K562 (cell line): ENCODE measurements at regions not wholly inside any gene's neighbourhood (a gene's known extent, or its start where the extent isn't known, plus 50 kb on each side); places are given as distances from the start of the nearest gene placed in this dataset.

Experiments
- ATAC-seq: fragments of 200-7000 bp; cut with Tn5 transposase; 3 replicates; pipeline ENCODE4 v1.9.1; 2020; ENCODE audit warnings: moderate library complexity
- BruUV-seq: library from RNA; stranded (reverse); fragments of 400-500 nt; replicated peaks from 2 replicates; lab custom pipeline; 2021; lab: Mats Ljungman, UMichigan
- CTCF ChIA-PET: fragments of 300-600 bp; formaldehyde crosslinking; extraction: SDS; loops from one replicate; lab custom pipeline; 2021; ENCODE audit warnings: low intra/inter-chr PET ratio; lab: Yijun Ruan, JAX
- POLR2A ChIA-PET: fragments of 300-600, 350-650 bp; sonication (Branson Sonifier 250); formaldehyde crosslinking; extraction: SDS; loops from one replicate; lab custom pipeline; 2021; ENCODE audit warnings: antibody characterized with exemption, inconsistent platforms; lab: Yijun Ruan, JAX
- DNase-seq, 4 experiments: peaks; one replicate each; pipeline versions ENCODE4 v3.0.0 to v3.0.0-alpha.2; 2011 to 2018; ENCODE audit warnings: low spot score in 3 of 4, mixed read lengths in 3 of 4; ENCODE audit errors: extremely low read depth in 1 of 4
- FAIRE-seq: peaks from 2 replicates; lab custom pipeline; 2011; peaks lifted over from hg19 to GRCh38; lab: Jason Lieb, UNC
- H2AFZ ChIP-seq: 2 replicates; pipeline ENCODE4 v1.6.0; 2011; ENCODE audit warnings: low read depth, low read length, control low read depth, inconsistent platforms
- H3K27ac ChIP-seq: fragments of 200-600 bp; 3 replicates; pipeline ENCODE4 v1.8.0; 2011; ENCODE audit warnings: low read depth, mild to moderate bottlenecking, control low read depth, inconsistent platforms, low read length, moderate library complexity, mixed read lengths; ENCODE audit errors: extremely low read depth
- H3K27me3 ChIP-seq, 2 experiments: fragments of 300-600 bp in 1 of 2; 2 replicates in 1 of 2; 3 replicates in 1 of 2; pipeline versions ENCODE4 v1.6.0 to v1.8.0; 2011; ENCODE audit warnings: inconsistent platforms in 2 of 2, low read length in 2 of 2, mild to moderate bottlenecking in 1 of 2, mixed read lengths in 1 of 2, moderate library complexity in 1 of 2; ENCODE audit not compliant: control insufficient read depth in 2 of 2, insufficient read depth in 2 of 2
- H3K36me3 ChIP-seq: fragments of 300-600 bp; 3 replicates; pipeline ENCODE4 v1.8.0; 2011; ENCODE audit warnings: mild to moderate bottlenecking, low read length, inconsistent platforms; ENCODE audit not compliant: control insufficient read depth, insufficient read depth
- H3K4me1 ChIP-seq, 2 experiments: fragments of 200-600 bp in 1 of 2; replicated peaks in 1 of 2; 2 replicates in 1 of 2; 3 replicates in 1 of 2; pipeline versions ENCODE4 v1.5.1 to v1.8.0; 2011; ENCODE audit warnings: inconsistent platforms in 2 of 2, low read length in 2 of 2, mild to moderate bottlenecking in 1 of 2, mixed read lengths in 1 of 2, moderate library complexity in 1 of 2; ENCODE audit not compliant: control insufficient read depth in 2 of 2, insufficient read depth in 2 of 2
- H3K4me2 ChIP-seq: 2 replicates; pipeline ENCODE4 v1.6.1; 2011; ENCODE audit warnings: low read length, control low read depth, inconsistent platforms, mixed read lengths; ENCODE audit not compliant: insufficient read depth
- H3K4me3 ChIP-seq: fragments of 200-600 bp; sonication (generic), shearing (Covaris generic); 2 replicates; pipeline ENCODE4 v1.5.1; 2016; ENCODE audit warnings: control low read depth, inconsistent platforms
- H3K79me2 ChIP-seq: fragments of 200-600 bp; 3 replicates; pipeline ENCODE4 v1.8.0; 2011; ENCODE audit warnings: low read length, inconsistent platforms; ENCODE audit not compliant: control insufficient read depth, insufficient read depth
- H3K9ac ChIP-seq, 2 experiments: 2 replicates each; pipeline versions ENCODE4 v1.6.0 to v1.6.1; 2011; ENCODE audit warnings: low read depth in 2 of 2, low read length in 2 of 2, control low read depth in 1 of 2, inconsistent platforms in 1 of 2, mild to moderate bottlenecking in 1 of 2, mixed read lengths in 1 of 2; ENCODE audit not compliant: insufficient read depth in 1 of 2
- H3K9me1 ChIP-seq: one replicate; pipeline ENCODE4 v1.6.0; 2011; ENCODE audit warnings: inconsistent platforms, mild to moderate bottlenecking, low read length, moderate library complexity; ENCODE audit not compliant: control insufficient read depth, insufficient read depth
- H3K9me3 ChIP-seq: replicated peaks from 2 replicates; pipeline ENCODE4 v1.5.1; 2011; ENCODE audit warnings: low read depth, low read length, inconsistent platforms; ENCODE audit not compliant: control insufficient read depth, insufficient read depth
- H4K20me1 ChIP-seq: replicated peaks from 2 replicates; pipeline ENCODE4 v1.6.1; 2011; ENCODE audit warnings: low read length, inconsistent platforms, mixed read lengths; ENCODE audit not compliant: control insufficient read depth, insufficient read depth
- BCOR ChIP-seq: fragments of 450-650 bp; IDR thresholded peaks from 2 replicates; pipeline ENCODE4 v1.6.1; 2016
- CEBPB ChIP-seq: fragments of 450-650 bp; IDR thresholded peaks from 2 replicates; pipeline ENCODE4 v1.6.1; 2016; ENCODE audit warnings: missing genetic modification characterization, missing compliant biosample characterization
- ELF1 ChIP-seq: fragments of 200-800 bp; sonication (Bioruptor generic); IDR thresholded peaks from 2 replicates; pipeline ENCODE4 v1.6.1; 2016; ENCODE audit warnings: missing genetic modification characterization, missing compliant biosample characterization
- EP300 ChIP-seq: IDR thresholded peaks from 2 replicates; pipeline ENCODE4 v1.6.1; 2012; ENCODE audit warnings: low read length, improper control_type of control experiment
- ERF ChIP-seq: fragments of 450-650 bp; formaldehyde crosslinking; IDR thresholded peaks from 2 replicates; pipeline ENCODE4 v1.4.0; 2020; ENCODE audit warnings: mild to moderate bottlenecking, mixed read lengths
- GABPB2 ChIP-seq: fragments of 250-450 bp; sonication (Bioruptor Pico); conservative IDR thresholded peaks from 2 replicates; pipeline ENCODE4 v1.5.1; 2021; ENCODE audit warnings: mild to moderate bottlenecking
- MYC ChIP-seq, 2 experiments: fragments of 250-450 bp in 1 of 2; sonication (Bioruptor Pico) in 1 of 2; IDR thresholded peaks; 2 replicates each; pipeline versions ENCODE4 v1.5.1 to v1.6.1; 2012 to 2021; ENCODE audit warnings: low read depth in 2 of 2, borderline replicate concordance in 1 of 2, improper control_type of control experiment in 1 of 2, low read length in 1 of 2, mild to moderate bottlenecking in 1 of 2, moderate library complexity in 1 of 2
- NFE2 ChIP-seq: IDR thresholded peaks from 2 replicates; pipeline ENCODE4 v1.6.1; 2014; ENCODE audit warnings: antibody characterized with exemption, low read depth
- POLR2A ChIP-seq: fragments of 450-650 bp; conservative IDR thresholded peaks from 2 replicates; pipeline ENCODE4 v1.6.1; 2016
- POLR3G ChIP-seq: IDR thresholded peaks from 2 replicates; pipeline ENCODE4 v1.6.1; 2011; ENCODE audit not compliant: insufficient read length, insufficient replicate concordance; ENCODE audit errors: extremely low read depth
- SP1 ChIP-seq: sonication (generic); formaldehyde crosslinking; IDR thresholded peaks from 2 replicates; pipeline ENCODE4 v1.8.1; 2022; ENCODE audit warnings: mild to moderate bottlenecking, missing genetic modification reagents
- SRSF1 ChIP-seq: fragments of 200-400 bp; formaldehyde crosslinking; IDR thresholded peaks from 2 replicates; pipeline ENCODE4 v1.6.1; 2017; ENCODE audit warnings: mild to moderate bottlenecking, low read depth, low read length, moderate library complexity
- ZBTB17 ChIP-seq: fragments of 450-650 bp; formaldehyde crosslinking; IDR thresholded peaks from 2 replicates; pipeline ENCODE4 v1.4.0; 2020; ENCODE audit warnings: mild to moderate bottlenecking
- ZNF146 ChIP-seq: IDR thresholded peaks from one replicate; pipeline ENCODE4 v1.6.1; 2018; ENCODE audit warnings: missing compliant biosample characterization; ENCODE audit not compliant: unreplicated experiment
- WGBS: fragments of 100-300 bp; shearing (Covaris generic); methylation state at CpG from one replicate; pipeline ENCODE4 v1.1.6; 2016; ENCODE audit warnings: low coverage, mixed read lengths; ENCODE audit not compliant: insufficient coverage; ENCODE audit errors: missing lambda C conversion rate; 5-methylcytosine and 5-hydroxymethylcytosine counted together
- in situ Hi-C: fragments of 300-500 bp; cut with MboI; formaldehyde crosslinking; loops from 4 replicates; pipeline ENCODE4 v1.15.0; 2018; ENCODE audit warnings: inconsistent platforms, mixed read lengths
- intact Hi-C: fragments of 100-400 bp; cut with micrococcal nuclease; formaldehyde crosslinking; loops from 2 replicates; pipeline ENCODE4 v1.14.2; 2022
- TF ChIP-seq, protein P1 (sequence below): fragments of 250-450 bp; sonication (Bioruptor Pico); IDR thresholded peaks from 2 replicates; pipeline ENCODE4 v1.4.0; 2020; ENCODE audit warnings: mild to moderate bottlenecking, moderate library complexity
- TF ChIP-seq, protein P2 (sequence below): fragments of 450-650 bp; IDR thresholded peaks from 2 replicates; pipeline ENCODE4 v1.6.1; 2014; ENCODE audit warnings: low read depth, mild to moderate bottlenecking, moderate library complexity, borderline replicate concordance
- TF ChIP-seq, protein P3 (sequence below): IDR thresholded peaks from 3 replicates; pipeline ENCODE4 v1.6.1; 2011; ENCODE audit warnings: borderline replicate concordance, mild to moderate bottlenecking; ENCODE audit not compliant: insufficient read length, insufficient read depth

DNA sequence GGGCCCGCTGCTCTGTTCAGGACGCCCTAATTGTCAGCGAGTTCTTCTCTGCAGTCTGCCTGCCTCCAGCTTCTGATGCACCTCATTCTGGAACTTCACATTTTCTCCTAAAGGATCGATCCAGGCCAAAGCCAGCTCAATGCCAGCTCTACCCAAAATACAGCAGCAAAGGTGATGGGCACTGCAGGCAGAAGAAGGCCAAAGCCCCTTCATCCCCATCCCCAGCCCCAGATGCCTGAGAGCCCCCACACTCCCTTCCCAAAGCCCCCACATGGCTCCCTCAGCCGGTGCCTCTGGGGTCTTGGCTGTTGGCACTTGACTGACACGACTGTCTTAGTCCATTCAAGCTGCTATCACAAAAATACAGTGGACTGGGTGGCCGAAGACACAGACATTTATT is 410.3 kb downstream of the BRD1 start (continued):
- TF ChIP-seq, protein P1, sequence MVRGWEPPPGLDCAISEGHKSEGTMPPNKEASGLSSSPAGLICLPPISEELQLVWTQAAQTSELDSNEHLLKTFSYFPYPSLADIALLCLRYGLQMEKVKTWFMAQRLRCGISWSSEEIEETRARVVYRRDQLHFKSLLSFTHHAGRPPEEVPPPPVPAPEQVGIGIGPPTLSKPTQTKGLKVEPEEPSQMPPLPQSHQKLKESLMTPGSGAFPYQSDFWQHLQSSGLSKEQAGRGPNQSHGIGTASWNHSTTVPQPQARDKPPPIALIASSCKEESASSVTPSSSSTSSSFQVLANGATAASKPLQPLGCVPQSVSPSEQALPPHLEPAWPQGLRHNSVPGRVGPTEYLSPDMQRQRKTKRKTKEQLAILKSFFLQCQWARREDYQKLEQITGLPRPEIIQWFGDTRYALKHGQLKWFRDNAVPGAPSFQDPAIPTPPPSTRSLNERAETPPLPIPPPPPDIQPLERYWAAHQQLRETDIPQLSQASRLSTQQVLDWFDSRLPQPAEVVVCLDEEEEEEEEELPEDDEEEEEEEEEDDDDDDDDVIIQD (CRISPR knock-in tag): no peak
- TF ChIP-seq ZBTB17 (CRISPR knock-in tag) (no peak), BCOR (no peak), ZNF146 (CRISPR knock-in tag) (no peak), NFE2 (no peak), SRSF1 (no peak)
- TF ChIP-seq, protein P2, sequence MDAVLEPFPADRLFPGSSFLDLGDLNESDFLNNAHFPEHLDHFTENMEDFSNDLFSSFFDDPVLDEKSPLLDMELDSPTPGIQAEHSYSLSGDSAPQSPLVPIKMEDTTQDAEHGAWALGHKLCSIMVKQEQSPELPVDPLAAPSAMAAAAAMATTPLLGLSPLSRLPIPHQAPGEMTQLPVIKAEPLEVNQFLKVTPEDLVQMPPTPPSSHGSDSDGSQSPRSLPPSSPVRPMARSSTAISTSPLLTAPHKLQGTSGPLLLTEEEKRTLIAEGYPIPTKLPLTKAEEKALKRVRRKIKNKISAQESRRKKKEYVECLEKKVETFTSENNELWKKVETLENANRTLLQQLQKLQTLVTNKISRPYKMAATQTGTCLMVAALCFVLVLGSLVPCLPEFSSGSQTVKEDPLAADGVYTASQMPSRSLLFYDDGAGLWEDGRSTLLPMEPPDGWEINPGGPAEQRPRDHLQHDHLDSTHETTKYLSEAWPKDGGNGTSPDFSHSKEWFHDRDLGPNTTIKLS: no peak
- TF ChIP-seq, all 486 proteins: peak for 0

DNA sequence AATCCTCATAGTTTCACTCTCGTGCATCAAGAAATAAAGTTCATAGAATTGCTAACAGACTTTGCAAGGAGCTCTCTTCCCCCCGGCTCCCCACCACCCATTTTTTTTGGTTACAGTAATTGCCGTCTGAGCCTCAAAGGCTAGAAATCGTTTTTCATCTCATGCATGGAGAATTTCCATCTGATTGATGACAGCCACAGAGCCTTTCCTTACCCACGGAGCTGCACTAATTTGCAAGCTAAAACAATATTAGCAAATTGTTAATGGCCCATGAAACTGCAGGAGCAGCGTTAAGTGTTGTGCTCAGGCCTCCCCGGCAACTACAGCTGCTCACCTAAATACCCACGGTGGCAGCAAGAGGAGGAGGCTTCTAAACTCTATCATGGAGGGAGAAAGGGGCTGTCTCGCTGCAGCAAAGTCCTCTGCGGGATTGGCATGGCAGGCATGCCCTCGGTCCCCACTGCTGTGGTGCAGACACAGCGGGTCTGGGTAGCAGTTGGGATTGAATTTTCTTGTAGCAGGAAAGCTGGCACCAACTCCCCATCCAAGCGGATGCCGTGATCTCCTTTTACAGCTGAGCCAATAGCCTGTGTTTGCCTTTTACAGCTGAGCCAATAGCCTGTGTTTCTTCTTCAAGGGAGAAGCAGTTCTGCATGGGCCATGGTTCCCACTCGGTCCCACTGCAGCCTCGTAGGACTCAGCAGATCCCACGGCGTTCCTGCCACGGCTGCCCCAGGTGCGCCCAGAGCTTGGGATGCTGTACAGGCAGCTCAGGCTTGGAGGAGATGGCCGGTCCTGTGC is 412.3 kb downstream of the BRD1 start:
- Histone ChIP-seq H3K9ac (no peak overlapping the region), H3K9me1 (no peaks in the 10 kb centered on the region), H4K20me1 (no peaks in the 10 kb centered on the region), H3K79me2 (no peaks in the 10 kb centered on the region), H3K36me3 (no peaks in the 10 kb centered on the region), H2AFZ (no peak overlapping the region), H3K27ac (no peak overlapping the region), H3K9me3 (no peaks in the 10 kb centered on the region), H3K4me2 (no peak overlapping the region), H3K27me3 (no peaks in the 10 kb centered on the region), H3K4me1 (no peaks in the 10 kb centered on the region), H3K4me3 (no peak overlapping the region)
- FAIRE-seq: no peak
- WGBS: 67% methylated on average over 14 of the region's 21 CpGs
- intact Hi-C loops (no loop called here), in situ Hi-C loops (no loop called here)
- ChIA-PET POLR2A (interaction anchor here (0.5 to 0.7 kb wide), 3 partner anchors 14 to 389 kb away, joined by 3 read pairs; no protein-coding TSS in a partner anchor), CTCF (no interaction called here)
- DNase-seq: no peak
- no peak for ATAC-seq
- BruUV-seq: no TSS peak
- TF ChIP-seq POLR2A: no peak
- TF ChIP-seq, protein P3, sequence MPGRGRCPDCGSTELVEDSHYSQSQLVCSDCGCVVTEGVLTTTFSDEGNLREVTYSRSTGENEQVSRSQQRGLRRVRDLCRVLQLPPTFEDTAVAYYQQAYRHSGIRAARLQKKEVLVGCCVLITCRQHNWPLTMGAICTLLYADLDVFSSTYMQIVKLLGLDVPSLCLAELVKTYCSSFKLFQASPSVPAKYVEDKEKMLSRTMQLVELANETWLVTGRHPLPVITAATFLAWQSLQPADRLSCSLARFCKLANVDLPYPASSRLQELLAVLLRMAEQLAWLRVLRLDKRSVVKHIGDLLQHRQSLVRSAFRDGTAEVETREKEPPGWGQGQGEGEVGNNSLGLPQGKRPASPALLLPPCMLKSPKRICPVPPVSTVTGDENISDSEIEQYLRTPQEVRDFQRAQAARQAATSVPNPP: no peak
- TF ChIP-seq POLR3G: no peak
- no peak for TF ChIP-seq EP300
- TF ChIP-seq CEBPB (tag): no peak
- TF ChIP-seq MYC (IDR thresholded peaks at IDR 0.05; ENCODE audit: low read depth, low read length): no peak
- TF ChIP-seq MYC (CRISPR knock-in tag; IDR thresholded peaks at IDR 0.05; ENCODE audit: borderline replicate concordance, low read depth): no peak
- no peak for TF ChIP-seq ELF1 (tag)
- no peak for TF ChIP-seq ERF (CRISPR knock-in tag)
- no peak for TF ChIP-seq SP1 (CRISPR knock-in tag)
- no peak for TF ChIP-seq GABPB2 (CRISPR knock-in tag)
